Suppressor macrophage treated with lipopolysaccharide for 4 hours (primary cell): ENCODE measurements at regions not wholly inside any gene's neighbourhood (a gene's known extent, or its start where the extent isn't known, plus 50 kb on each side); places are given as distances from the start of the nearest gene placed in this dataset.
"Not testable (repeated sequence)": the region's sequence is repeated elsewhere in the genome, so short reads cannot be mapped to it uniquely, and the experiment has no call there.

ENCODE experiments used
- DNase-seq: peaks from one replicate; pipeline ENCODE4 v3.0.0-alpha.2; 2020

GRCh38 chr7:65145710-65146109 lies 139.2 kb upstream of the ERV3-1 start:
- DNase-seq = not testable (repeated sequence)

GRCh38 chr7:65145008-65145407 lies 138.5 kb upstream of the ERV3-1 start:
- not testable (repeated sequence) for DNase-seq

GRCh38 chr7:65144557-65144956 lies 138.1 kb upstream of the ERV3-1 start:
- not testable (repeated sequence) for DNase-seq

- DNase-seq = not testable (repeated sequence)
These were observed 137.6 kb upstream of the ERV3-1 start for GRCh38 chr7:65144119-65144518.

GRCh38 chr7:65141894-65142293 lies 135.4 kb upstream of the ERV3-1 start:
- not testable (repeated sequence) for DNase-seq

GRCh38 chr7:65141405-65141778 lies 134.9 kb upstream of the ERV3-1 start:
- DNase-seq = not testable (repeated sequence)

GRCh38 chr7:65140543-65141404 lies 134.3 kb upstream of the ERV3-1 start:
- DNase-seq = not testable (repeated sequence)

- DNase-seq = not testable (repeated sequence)
These were observed 130.4 kb upstream of the ERV3-1 start for GRCh38 chr7:65136850-65137249.

GRCh38 chr7:65133087-65133486 lies 126.6 kb upstream of the ERV3-1 start:
- not testable (repeated sequence) for DNase-seq

- not testable (repeated sequence) for DNase-seq
These were observed 125.8 kb upstream of the ERV3-1 start for GRCh38 chr7:65132256-65132655.

- DNase-seq = not testable (repeated sequence)
These were observed 120.9 kb upstream of the ERV3-1 start for GRCh38 chr7:65127364-65127763.

- DNase-seq = not testable (repeated sequence)
These were observed 118.1 kb upstream of the ERV3-1 start for GRCh38 chr7:65124600-65124999.

- not testable (repeated sequence) for DNase-seq
These were observed 99.2 kb upstream of the ERV3-1 start for GRCh38 chr7:65105650-65106203.

- not testable (repeated sequence) for DNase-seq
These were observed 94.0 kb upstream of the ERV3-1 start for GRCh38 chr7:65100499-65100898.

- DNase-seq = not testable (repeated sequence)
These were observed 75.2 kb upstream of the ERV3-1 start for GRCh38 chr7:65081669-65082055.

GRCh38 chr7:65080799-65081668 lies 74.5 kb upstream of the ERV3-1 start:
- peak; percentile 87 for DNase-seq

GRCh38 chr7:65074959-65075358 lies 68.5 kb upstream of the ERV3-1 start:
- DNase-seq = not testable (repeated sequence)

- DNase-seq = not testable (repeated sequence)
These were observed 66.7 kb upstream of the ERV3-1 start for GRCh38 chr7:65073160-65073559.

GRCh38 chr7:65071854-65072431 lies 65.5 kb upstream of the ERV3-1 start:
- DNase-seq = not testable (repeated sequence)

- not testable (repeated sequence) for DNase-seq
These were observed 63.0 kb upstream of the ERV3-1 start for GRCh38 chr7:65069476-65069875.

- DNase-seq = not testable (repeated sequence)
These were observed 56.1 kb upstream of the ERV3-1 start for GRCh38 chr7:65062566-65062965.

- not testable (repeated sequence) for DNase-seq
These were observed 52.8 kb upstream of the ERV3-1 start for GRCh38 chr7:65059247-65059646.
